GM19324 (cell line): ENCODE measurements at regions not wholly inside any gene's neighbourhood (a gene's known extent, or its start where the extent isn't known, plus 50 kb on each side); places are given as distances from the start of the nearest gene placed in this dataset.

ENCODE experiments used
- ATAC-seq: cut with Tn5 transposase; IDR thresholded peaks from one replicate; pipeline ENCODE4 v1.9.1; 2021; ENCODE audit warnings: mild to moderate bottlenecking, moderate library complexity; ENCODE audit not compliant: unreplicated experiment, low FRiP score

- ATAC-seq: no peak
Observed at GRCh38 chr5:128665747-128666355, 127.8 kb upstream of the FBN2 start.

- ATAC-seq: no peak
Observed at GRCh38 chr5:128667152-128667551, 129.1 kb upstream of the FBN2 start.

GRCh38 chr5:128667751-128668150 lies 129.7 kb upstream of the FBN2 start:
- ATAC-seq: no peak

DNA sequence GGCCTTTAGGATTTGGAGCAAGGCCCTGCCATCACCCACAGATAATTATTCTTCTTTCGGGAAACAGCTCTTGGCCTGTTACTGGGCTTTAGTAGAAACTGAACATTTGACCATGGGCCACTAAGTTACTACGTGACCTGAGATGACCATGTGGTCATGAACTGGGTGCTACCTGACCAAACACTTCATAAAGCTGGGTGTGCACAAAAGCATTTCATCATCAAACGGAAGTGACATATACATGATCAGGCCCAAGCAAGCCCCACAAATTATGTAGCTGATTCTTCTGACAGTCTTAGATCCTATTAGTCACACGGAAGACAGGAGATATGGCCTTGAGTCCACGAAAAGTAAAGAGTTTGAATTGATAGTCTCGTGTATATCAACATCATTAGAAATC lies 130.9 kb upstream of the FBN2 start:
- no peak for ATAC-seq

- ATAC-seq: no peak
Observed at GRCh38 chr5:128669803-128670202, 131.8 kb upstream of the FBN2 start.

DNA sequence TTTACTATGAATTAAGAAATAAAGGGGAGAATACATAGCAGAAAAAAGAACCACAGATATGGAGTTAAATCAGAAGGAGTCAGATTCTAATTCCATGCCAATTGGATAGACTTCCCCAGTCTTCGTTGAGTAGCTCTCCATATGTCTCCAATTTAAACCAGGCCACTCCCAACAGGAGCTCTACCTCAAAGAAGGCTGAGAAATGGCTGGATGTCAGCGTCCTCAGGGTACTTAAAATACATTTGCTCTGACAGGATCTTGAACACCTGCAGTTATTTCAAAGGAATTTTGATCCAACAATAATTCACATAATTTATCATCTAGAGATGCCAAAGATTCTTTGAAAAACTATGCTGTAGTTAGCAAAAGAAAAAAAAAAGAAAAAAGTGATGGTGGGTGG lies 133.9 kb upstream of the FBN2 start:
- no peak for ATAC-seq

DNA sequence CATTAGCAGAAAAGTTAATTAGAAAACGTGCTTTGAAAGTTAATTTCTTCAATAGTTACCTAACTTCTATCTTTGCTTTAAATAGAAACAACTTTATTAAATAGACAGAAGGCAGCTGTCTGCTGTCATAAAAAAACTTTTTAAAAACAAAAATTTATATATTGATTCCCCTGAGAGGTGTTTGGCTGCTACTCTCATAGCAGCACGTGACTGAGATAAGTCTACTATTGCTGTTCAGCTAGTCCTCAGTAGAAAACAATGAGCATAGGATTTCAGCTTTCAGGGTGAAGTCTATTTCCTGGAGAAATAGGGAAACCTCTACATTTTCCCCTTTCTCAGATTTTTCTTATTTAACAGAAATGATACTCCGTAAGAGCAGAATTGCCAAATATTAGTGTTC lies 135.0 kb upstream of the FBN2 start:
- no peak for ATAC-seq

- no peak for ATAC-seq
Observed at GRCh38 chr5:128673411-128673957, 135.4 kb upstream of the FBN2 start.

- no peak for ATAC-seq
Observed at GRCh38 chr5:128673970-128674369, 135.9 kb upstream of the FBN2 start.

- ATAC-seq: peak; percentile 76
Observed at GRCh38 chr5:128674837-128675446, 136.9 kb upstream of the FBN2 start.

GRCh38 chr5:128681096-128681495 lies 143.1 kb upstream of the FBN2 start:
- ATAC-seq: no peak

DNA sequence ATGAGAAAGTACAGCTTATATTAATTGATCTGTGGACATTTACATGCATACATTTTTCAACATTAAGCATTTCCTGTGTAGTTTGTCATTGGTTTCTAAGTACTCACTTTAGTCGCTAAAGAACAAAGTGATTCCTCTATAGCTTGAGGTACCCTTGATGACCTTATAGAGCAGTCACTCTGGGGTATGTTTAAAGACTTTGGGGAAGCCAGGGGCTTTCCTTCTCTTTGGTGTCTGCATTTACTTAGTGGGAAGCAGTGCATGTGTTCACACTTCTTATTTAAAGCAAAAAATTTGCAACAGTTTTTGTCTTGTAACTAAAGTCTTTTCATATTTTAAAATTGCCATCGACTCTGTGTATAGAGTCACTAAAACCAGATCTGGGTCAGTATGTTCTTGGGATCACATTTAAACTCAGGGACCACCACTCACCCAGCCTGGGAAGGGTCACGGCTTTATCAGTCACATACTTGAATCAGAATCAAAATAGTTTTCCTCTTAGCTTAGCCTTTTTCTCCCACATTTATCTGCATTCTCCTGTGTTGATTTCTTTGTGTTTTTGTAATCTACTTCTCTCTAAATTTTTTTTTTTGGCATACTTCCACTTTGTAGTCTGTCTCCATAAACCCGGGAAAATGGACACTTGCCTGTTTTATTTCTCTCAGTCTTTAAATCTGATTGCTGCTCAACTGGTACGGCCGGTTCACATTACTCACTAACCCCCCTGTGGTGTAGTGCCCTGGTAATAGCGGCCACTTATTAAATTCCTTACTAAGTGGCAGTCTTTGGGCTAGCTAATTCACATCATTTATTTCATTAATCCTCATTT lies 143.9 kb upstream of the FBN2 start:
- no peak for ATAC-seq

DNA sequence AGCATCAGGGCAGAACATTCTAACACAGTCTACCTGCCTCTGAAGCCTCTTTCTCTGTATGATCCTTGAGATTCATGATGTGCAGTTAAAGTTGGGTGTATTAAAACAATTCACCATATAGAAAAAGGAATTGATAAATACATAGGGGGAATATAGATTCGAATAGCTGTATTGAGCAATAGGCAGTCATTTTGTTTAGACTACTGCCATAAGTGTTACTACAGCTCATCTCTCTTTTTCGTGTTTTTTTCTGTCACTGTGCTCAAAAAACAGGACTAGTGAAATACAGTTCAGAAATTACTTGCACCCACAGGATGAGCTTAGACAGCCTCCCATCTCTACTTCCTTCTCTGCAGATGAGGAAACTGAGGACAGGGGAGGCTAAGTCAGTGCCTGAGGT lies 144.6 kb upstream of the FBN2 start:
- ATAC-seq: no peak

GRCh38 chr5:128684961-128685360 lies 146.9 kb upstream of the FBN2 start:
- no peak for ATAC-seq

DNA sequence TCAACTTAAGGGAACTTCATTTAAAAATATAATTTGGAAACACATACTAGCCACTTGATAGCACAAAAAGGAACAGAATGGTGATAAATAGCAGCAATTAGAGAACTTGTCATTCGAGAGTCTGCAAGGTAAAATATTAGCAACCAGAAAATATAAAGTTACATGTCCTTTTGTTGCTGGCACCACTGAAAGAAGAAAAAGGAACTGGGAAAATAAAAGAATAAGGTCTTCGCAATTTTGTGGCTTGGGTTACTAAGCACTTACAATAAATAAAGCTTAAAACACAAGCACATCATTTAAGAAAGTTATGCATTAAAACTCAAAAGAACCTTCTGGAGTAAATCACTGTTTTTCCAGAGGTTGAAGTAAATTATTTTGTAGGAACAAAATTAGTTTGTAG lies 149.9 kb upstream of the FBN2 start:
- no peak for ATAC-seq

DNA sequence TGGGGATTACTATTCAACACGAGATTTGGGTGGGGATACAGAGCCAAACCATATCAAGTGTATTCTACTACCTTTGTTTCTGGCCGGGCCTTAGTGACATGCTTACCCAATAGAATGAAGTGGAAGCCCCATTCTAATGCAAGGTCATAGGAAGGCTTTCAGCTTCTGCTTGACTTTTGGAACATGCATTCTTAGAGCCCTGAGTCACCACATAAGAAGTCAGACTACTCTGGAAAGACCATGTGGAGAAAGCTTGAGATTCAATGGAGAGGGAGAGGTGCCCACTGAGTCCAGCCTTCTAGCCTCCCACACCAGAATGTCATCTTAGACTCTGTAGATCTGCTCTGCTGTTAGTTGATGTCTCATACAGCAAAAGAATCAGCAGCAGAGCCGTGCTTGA lies 155.7 kb upstream of the FBN2 start:
- no peak for ATAC-seq

DNA sequence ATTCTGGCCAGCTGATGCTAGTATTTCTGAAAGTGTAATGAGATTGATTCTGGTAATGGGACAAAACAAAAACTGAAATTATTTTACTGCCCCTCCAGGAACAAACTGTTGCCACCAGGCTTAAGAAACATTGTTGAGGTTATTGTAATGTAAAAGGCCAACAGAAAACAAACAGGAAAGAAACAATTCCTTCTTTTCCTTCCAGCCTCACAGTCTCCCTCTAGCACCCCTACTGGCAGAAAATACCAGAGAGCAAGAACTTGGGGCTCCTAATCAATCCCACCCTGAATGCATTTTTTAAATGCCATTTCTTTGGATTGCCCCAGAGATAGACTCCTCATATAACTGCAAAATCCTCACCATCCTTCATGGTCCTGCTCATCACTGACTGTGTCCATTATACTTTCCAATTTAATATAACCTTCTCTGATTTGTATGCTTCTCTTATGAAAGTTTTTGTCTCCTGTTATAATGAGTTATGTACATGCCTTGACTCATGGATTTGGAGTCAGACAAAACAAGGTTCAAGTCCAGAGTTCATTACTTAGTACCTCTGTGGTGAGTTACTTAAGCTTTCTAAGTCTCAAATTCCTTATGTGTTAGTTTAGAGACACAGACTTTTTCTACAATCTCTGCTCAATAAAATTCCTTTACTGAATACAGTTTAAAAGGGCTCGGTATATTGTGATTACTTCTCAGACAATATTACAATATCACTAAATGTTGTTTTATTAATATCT lies 157.9 kb upstream of the FBN2 start:
- ATAC-seq: no peak

- ATAC-seq: no peak
Observed at GRCh38 chr5:128701301-128701700, 163.3 kb upstream of the FBN2 start.

- ATAC-seq: no peak
Observed at GRCh38 chr5:128703322-128703721, 165.3 kb upstream of the FBN2 start.

DNA sequence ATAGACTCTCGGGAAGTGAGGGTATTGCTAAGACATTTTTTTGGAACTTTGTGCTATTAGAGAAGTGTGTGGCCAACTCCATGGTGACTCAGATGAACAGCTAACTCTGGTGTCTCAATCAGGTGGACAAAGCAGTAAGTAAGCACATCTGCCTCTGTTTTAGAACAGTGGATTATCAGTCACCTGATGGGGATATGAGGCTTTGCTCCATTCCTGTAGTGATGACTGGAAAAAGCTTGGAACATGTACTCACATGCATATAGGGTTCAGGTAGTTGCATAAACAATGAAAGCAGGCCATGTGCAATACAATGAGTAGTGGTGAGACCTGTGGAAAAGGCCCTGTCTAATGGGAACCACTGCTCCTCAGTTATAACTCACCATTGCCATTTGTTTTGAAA lies 168.2 kb upstream of the FBN2 start:
- ATAC-seq: no peak

GRCh38 chr5:128708841-128709240 lies 170.8 kb upstream of the FBN2 start:
- ATAC-seq: no peak
